ENCODE measurements at regions not wholly inside any gene's neighbourhood (a gene's known extent, or its start where the extent isn't known, plus 50 kb on each side); places are given as distances from the start of the nearest gene placed in this dataset.
"Not testable (repeated sequence)": the region's sequence is repeated elsewhere in the genome, so short reads cannot be mapped to it uniquely, and the experiment has no call there.

- Histone ChIP-seq H3K27me3 (ENCODE audit: insufficient read depth, low read length) (no peaks in the 10 kb centered on the region), H3K4me1 (ENCODE audit: insufficient read depth, low read length) (no peaks in the 10 kb centered on the region), H3K9me3 (ENCODE audit: low read length) (no peaks in the 10 kb centered on the region), H3K4me3 (ENCODE audit: low read length) (no peak overlapping the region), H3K36me3 (ENCODE audit: insufficient read depth, low read length) (no peaks in the 10 kb centered on the region), H2AFZ (ENCODE audit: low read depth, low read length) (no peak overlapping the region)
Measured at GRCh38 chr5:174920906-174921550, 196.6 kb downstream of the MSX2 start.

GRCh38 chr5:174919351-174919750 is 195.0 kb downstream of the MSX2 start:
- Histone ChIP-seq H3K9me3 (ENCODE audit: low read length) (no peaks in the 10 kb centered on the region), H2AFZ (ENCODE audit: low read depth, low read length) (no peak overlapping the region), H3K4me1 (ENCODE audit: insufficient read depth, low read length) (no peaks in the 10 kb centered on the region), H3K36me3 (ENCODE audit: insufficient read depth, low read length) (no peaks in the 10 kb centered on the region), H3K4me3 (ENCODE audit: low read length) (no peak overlapping the region), H3K27me3 (ENCODE audit: insufficient read depth, low read length) (no peaks in the 10 kb centered on the region)

GRCh38 chr5:174918655-174919054 is 194.3 kb downstream of the MSX2 start:
- H3K27me3 ChIP-seq (ENCODE audit: insufficient read depth, low read length): no peaks in the 10 kb centered on the region
- no peaks in the 10 kb centered on the region for H3K36me3 ChIP-seq (ENCODE audit: insufficient read depth, low read length)
- H2AFZ ChIP-seq (ENCODE audit: low read depth, low read length): no peak overlapping the region
- H3K9me3 ChIP-seq (ENCODE audit: low read length): no peaks in the 10 kb centered on the region
- H3K4me1 ChIP-seq (ENCODE audit: insufficient read depth, low read length): no peaks in the 10 kb centered on the region
- no peak overlapping the region for H3K4me3 ChIP-seq (ENCODE audit: low read length)

- Histone ChIP-seq H3K27me3 (ENCODE audit: insufficient read depth, low read length) (no peaks in the 10 kb centered on the region), H3K4me1 (ENCODE audit: insufficient read depth, low read length) (no peaks in the 10 kb centered on the region), H3K36me3 (ENCODE audit: insufficient read depth, low read length) (no peaks in the 10 kb centered on the region), H3K4me3 (ENCODE audit: low read length) (no peak overlapping the region), H2AFZ (ENCODE audit: low read depth, low read length) (no peak overlapping the region), H3K9me3 (ENCODE audit: low read length) (no peaks in the 10 kb centered on the region)
Measured at GRCh38 chr5:174917976-174918554, 193.7 kb downstream of the MSX2 start.

- H3K4me1 ChIP-seq (ENCODE audit: insufficient read depth, low read length); H3K9me3 ChIP-seq (ENCODE audit: low read length); H3K4me3 ChIP-seq (ENCODE audit: low read length); H3K27me3 ChIP-seq (ENCODE audit: insufficient read depth, low read length); H2AFZ ChIP-seq (ENCODE audit: low read depth, low read length); H3K36me3 ChIP-seq (ENCODE audit: insufficient read depth, low read length): not testable (repeated sequence)
Measured at GRCh38 chr5:174917435-174917834, 193.1 kb downstream of the MSX2 start.

GRCh38 chr5:174916924-174917323 is 192.5 kb downstream of the MSX2 start:
- H3K9me3 ChIP-seq (ENCODE audit: low read length); H3K36me3 ChIP-seq (ENCODE audit: insufficient read depth, low read length); H3K4me1 ChIP-seq (ENCODE audit: insufficient read depth, low read length); H3K4me3 ChIP-seq (ENCODE audit: low read length); H3K27me3 ChIP-seq (ENCODE audit: insufficient read depth, low read length); H2AFZ ChIP-seq (ENCODE audit: low read depth, low read length): not testable (repeated sequence)

- no peak overlapping the region for H3K4me3 ChIP-seq (ENCODE audit: low read length)
- H2AFZ ChIP-seq (ENCODE audit: low read depth, low read length): no peak overlapping the region
- no peaks in the 10 kb centered on the region for H3K36me3 ChIP-seq (ENCODE audit: insufficient read depth, low read length)
- no peaks in the 10 kb centered on the region for H3K4me1 ChIP-seq (ENCODE audit: insufficient read depth, low read length)
- H3K9me3 ChIP-seq (ENCODE audit: low read length): no peaks in the 10 kb centered on the region
- H3K27me3 ChIP-seq (ENCODE audit: insufficient read depth, low read length): no peaks in the 10 kb centered on the region
Measured at GRCh38 chr5:174916227-174916626, 191.8 kb downstream of the MSX2 start.

GRCh38 chr5:174911118-174911517 is 186.7 kb downstream of the MSX2 start:
- Histone ChIP-seq H3K9me3 (ENCODE audit: low read length) (no peaks in the 10 kb centered on the region), H3K4me1 (ENCODE audit: insufficient read depth, low read length) (no peaks in the 10 kb centered on the region), H3K27me3 (ENCODE audit: insufficient read depth, low read length) (no peaks in the 10 kb centered on the region), H2AFZ (ENCODE audit: low read depth, low read length) (no peak overlapping the region), H3K36me3 (ENCODE audit: insufficient read depth, low read length) (no peaks in the 10 kb centered on the region), H3K4me3 (ENCODE audit: low read length) (no peak overlapping the region)

GRCh38 chr5:174910245-174910737 is 185.9 kb downstream of the MSX2 start:
- H3K4me1 ChIP-seq (ENCODE audit: insufficient read depth, low read length): no peaks in the 10 kb centered on the region
- no peak overlapping the region for H3K4me3 ChIP-seq (ENCODE audit: low read length)
- no peak overlapping the region for H2AFZ ChIP-seq (ENCODE audit: low read depth, low read length)
- no peaks in the 10 kb centered on the region for H3K27me3 ChIP-seq (ENCODE audit: insufficient read depth, low read length)
- H3K9me3 ChIP-seq (ENCODE audit: low read length): no peaks in the 10 kb centered on the region
- no peaks in the 10 kb centered on the region for H3K36me3 ChIP-seq (ENCODE audit: insufficient read depth, low read length)

- no peaks in the 10 kb centered on the region for H3K36me3 ChIP-seq (ENCODE audit: insufficient read depth, low read length)
- no peaks in the 10 kb centered on the region for H3K4me1 ChIP-seq (ENCODE audit: insufficient read depth, low read length)
- H3K9me3 ChIP-seq (ENCODE audit: low read length): no peaks in the 10 kb centered on the region
Measured at GRCh38 chr5:174903172-174903732, 178.9 kb downstream of the MSX2 start.

GRCh38 chr5:174901336-174901735 is 177.0 kb downstream of the MSX2 start:
- Histone ChIP-seq H3K36me3 (ENCODE audit: insufficient read depth, low read length) (no peaks in the 10 kb centered on the region), H3K4me1 (ENCODE audit: insufficient read depth, low read length) (no peaks in the 10 kb centered on the region), H2AFZ (ENCODE audit: low read depth, low read length) (no peak overlapping the region), H3K27me3 (ENCODE audit: insufficient read depth, low read length) (no peaks in the 10 kb centered on the region), H3K9me3 (ENCODE audit: low read length) (no peaks in the 10 kb centered on the region), H3K4me3 (ENCODE audit: low read length) (no peak overlapping the region)

More at GRCh38 chr5:174903172-174903732, 178.9 kb downstream of the MSX2 start:
- H3K4me3 ChIP-seq (ENCODE audit: low read length): no peak overlapping the region
- H3K27me3 ChIP-seq (ENCODE audit: insufficient read depth, low read length): no peaks in the 10 kb centered on the region
- no peak overlapping the region for H2AFZ ChIP-seq (ENCODE audit: low read depth, low read length)

GRCh38 chr5:174900240-174900865 is 176.0 kb downstream of the MSX2 start:
- Histone ChIP-seq H2AFZ (ENCODE audit: low read depth, low read length) (no peak overlapping the region), H3K9me3 (ENCODE audit: low read length) (no peaks in the 10 kb centered on the region), H3K4me1 (ENCODE audit: insufficient read depth, low read length) (no peaks in the 10 kb centered on the region), H3K27me3 (ENCODE audit: insufficient read depth, low read length) (no peaks in the 10 kb centered on the region), H3K36me3 (ENCODE audit: insufficient read depth, low read length) (no peaks in the 10 kb centered on the region), H3K4me3 (ENCODE audit: low read length) (no peak overlapping the region)

GRCh38 chr5:174897281-174897950 is 173.0 kb downstream of the MSX2 start:
- no peaks in the 10 kb centered on the region for H3K4me1 ChIP-seq (ENCODE audit: insufficient read depth, low read length)
- H3K9me3 ChIP-seq (ENCODE audit: low read length): no peaks in the 10 kb centered on the region
- H3K4me3 ChIP-seq (ENCODE audit: low read length): no peak overlapping the region
- no peaks in the 10 kb centered on the region for H3K27me3 ChIP-seq (ENCODE audit: insufficient read depth, low read length)
- no peaks in the 10 kb centered on the region for H3K36me3 ChIP-seq (ENCODE audit: insufficient read depth, low read length)
- H2AFZ ChIP-seq (ENCODE audit: low read depth, low read length): no peak overlapping the region
